GM21723 (cell line): ENCODE measurements at regions not wholly inside any gene's neighbourhood (a gene's known extent, or its start where the extent isn't known, plus 50 kb on each side); places are given as distances from the start of the nearest gene placed in this dataset.

Experiments used
- ATAC-seq: cut with Tn5 transposase; IDR thresholded peaks from one replicate; pipeline ENCODE4 v1.9.1; 2021; ENCODE audit warnings: mild to moderate bottlenecking, moderate library complexity; ENCODE audit not compliant: unreplicated experiment

- ATAC-seq: no peak
Observed at GRCh38 chr2:217289907-217290280, 430.0 kb upstream of the TNP1 start.

GRCh38 chr2:217289177-217289906 lies 429.5 kb upstream of the TNP1 start:
- ATAC-seq: no peak

GRCh38 chr2:217288472-217289063 lies 428.7 kb upstream of the TNP1 start:
- no peak for ATAC-seq

GRCh38 chr2:217286833-217287232 lies 427.0 kb upstream of the TNP1 start:
- ATAC-seq: no peak

- ATAC-seq: no peak
Observed at GRCh38 chr2:217285926-217286325, 426.1 kb upstream of the TNP1 start.

GRCh38 chr2:217283460-217283859 lies 423.6 kb upstream of the TNP1 start:
- ATAC-seq: no peak

- ATAC-seq: no peak
Observed at GRCh38 chr2:217282531-217282930, 422.7 kb upstream of the TNP1 start.

GRCh38 chr2:217279556-217279955 lies 419.7 kb upstream of the TNP1 start:
- no peak for ATAC-seq

- ATAC-seq: no peak
Observed at GRCh38 chr2:217279140-217279539, 419.3 kb upstream of the TNP1 start.

GRCh38 chr2:217277646-217278398 lies 418.0 kb upstream of the TNP1 start:
- no peak for ATAC-seq

GRCh38 chr2:217276433-217276832 lies 416.6 kb upstream of the TNP1 start:
- no peak for ATAC-seq

- ATAC-seq: no peak
Observed at GRCh38 chr2:217275091-217275490, 415.2 kb upstream of the TNP1 start.

GRCh38 chr2:217274578-217274977 lies 414.7 kb upstream of the TNP1 start:
- ATAC-seq: no peak

- no peak for ATAC-seq
Observed at GRCh38 chr2:217273851-217274250, 414.0 kb upstream of the TNP1 start.

GRCh38 chr2:217273162-217273561 lies 413.3 kb upstream of the TNP1 start:
- ATAC-seq: no peak

GRCh38 chr2:217271813-217272212 lies 411.9 kb upstream of the TNP1 start:
- ATAC-seq: no peak

- ATAC-seq: no peak
Observed at GRCh38 chr2:217270485-217271121, 410.7 kb upstream of the TNP1 start.

GRCh38 chr2:217269701-217270484 lies 410.0 kb upstream of the TNP1 start:
- no peak for ATAC-seq

GRCh38 chr2:217268978-217269377 lies 409.1 kb upstream of the TNP1 start:
- ATAC-seq: no peak

- no peak for ATAC-seq
Observed at GRCh38 chr2:217267758-217268157, 407.9 kb upstream of the TNP1 start.

- ATAC-seq: no peak
Observed at GRCh38 chr2:217263756-217264155, 403.9 kb upstream of the TNP1 start.
